Glutamatergic neuron (in vitro differentiated cells): ENCODE measurements at regions not wholly inside any gene's neighbourhood (a gene's known extent, or its start where the extent isn't known, plus 50 kb on each side); places are given as distances from the start of the nearest gene placed in this dataset.
A peak's percentile ranks its signal among the peaks of the same experiment; 100 is the strongest.

Experiments used
- DNase-seq: peaks from one replicate; pipeline ENCODE4 v3.0.0; 2022
- H3K27ac Mint-ChIP-seq: one replicate; pipeline ENCODE4 v1.8.0; 2020; ENCODE audit warnings: mild to moderate bottlenecking, mixed read lengths, inconsistent platforms; ENCODE audit not compliant: unreplicated experiment
- H3K27me3 Mint-ChIP-seq: one replicate; pipeline ENCODE4 v1.8.0; 2020; ENCODE audit warnings: mild to moderate bottlenecking, moderate library complexity, mixed read lengths, inconsistent platforms; ENCODE audit not compliant: unreplicated experiment
- H3K36me3 Mint-ChIP-seq: one replicate; pipeline ENCODE4 v1.8.0; 2020; ENCODE audit warnings: mild to moderate bottlenecking, mixed read lengths, inconsistent platforms; ENCODE audit not compliant: unreplicated experiment
- H3K4me1 Mint-ChIP-seq: one replicate; pipeline ENCODE4 v1.8.0; 2020; ENCODE audit warnings: mild to moderate bottlenecking, low read depth, mixed read lengths, inconsistent platforms; ENCODE audit not compliant: unreplicated experiment
- H3K4me3 Mint-ChIP-seq: one replicate; pipeline ENCODE4 v1.8.0; 2020; ENCODE audit warnings: mild to moderate bottlenecking, mixed read lengths, inconsistent platforms; ENCODE audit not compliant: unreplicated experiment
- H3K9me3 Mint-ChIP-seq: one replicate; pipeline ENCODE4 v1.8.0; 2020; ENCODE audit warnings: mild to moderate bottlenecking, moderate library complexity, mixed read lengths, inconsistent platforms; ENCODE audit not compliant: unreplicated experiment
- TF ChIP-seq, protein P1 (sequence below): fragments of 200-600 bp; sonication (generic); IDR thresholded peaks from one replicate; pipeline ENCODE4 v1.5.0; 2021; ENCODE audit not compliant: partially characterized antibody, unreplicated experiment

GRCh38 chr16:73912281-73912680, 384.3 kb upstream of the PSMD7 start:
- Mint-ChIP-seq H3K36me3 (no peaks in the 10 kb centered on the region), H3K27ac (no peak overlapping the region), H3K9me3 (no peaks in the 10 kb centered on the region), H3K4me3 (no peak overlapping the region), H3K4me1 (peaks cover 13% of the 10 kb centered on the region), H3K27me3 (no peaks in the 10 kb centered on the region)
- TF ChIP-seq, protein P1, sequence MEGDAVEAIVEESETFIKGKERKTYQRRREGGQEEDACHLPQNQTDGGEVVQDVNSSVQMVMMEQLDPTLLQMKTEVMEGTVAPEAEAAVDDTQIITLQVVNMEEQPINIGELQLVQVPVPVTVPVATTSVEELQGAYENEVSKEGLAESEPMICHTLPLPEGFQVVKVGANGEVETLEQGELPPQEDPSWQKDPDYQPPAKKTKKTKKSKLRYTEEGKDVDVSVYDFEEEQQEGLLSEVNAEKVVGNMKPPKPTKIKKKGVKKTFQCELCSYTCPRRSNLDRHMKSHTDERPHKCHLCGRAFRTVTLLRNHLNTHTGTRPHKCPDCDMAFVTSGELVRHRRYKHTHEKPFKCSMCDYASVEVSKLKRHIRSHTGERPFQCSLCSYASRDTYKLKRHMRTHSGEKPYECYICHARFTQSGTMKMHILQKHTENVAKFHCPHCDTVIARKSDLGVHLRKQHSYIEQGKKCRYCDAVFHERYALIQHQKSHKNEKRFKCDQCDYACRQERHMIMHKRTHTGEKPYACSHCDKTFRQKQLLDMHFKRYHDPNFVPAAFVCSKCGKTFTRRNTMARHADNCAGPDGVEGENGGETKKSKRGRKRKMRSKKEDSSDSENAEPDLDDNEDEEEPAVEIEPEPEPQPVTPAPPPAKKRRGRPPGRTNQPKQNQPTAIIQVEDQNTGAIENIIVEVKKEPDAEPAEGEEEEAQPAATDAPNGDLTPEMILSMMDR, result no peak
- no peak for DNase-seq

DNA sequence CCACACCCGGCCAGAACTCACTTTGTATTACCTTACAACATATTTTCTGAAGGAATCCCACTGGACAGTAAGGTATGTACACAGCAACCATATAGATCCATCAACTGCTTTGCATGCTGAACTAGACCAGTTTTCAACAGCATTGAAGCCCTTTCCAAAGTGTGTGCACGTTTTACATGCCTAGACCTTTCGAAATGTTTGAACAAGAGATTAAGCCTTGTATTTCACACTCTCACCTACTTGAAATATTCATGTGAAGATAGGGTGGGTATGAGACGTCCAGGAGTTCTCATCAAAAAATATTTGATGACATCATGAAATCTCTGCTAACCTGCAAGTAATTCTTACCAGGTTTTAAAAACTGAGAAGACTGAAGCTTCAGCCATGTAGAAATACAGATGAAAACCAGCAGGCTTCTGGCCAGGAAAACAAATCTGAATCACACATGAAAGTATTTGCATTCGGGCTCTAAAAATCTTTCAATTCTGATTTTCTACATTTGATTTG, 387.0 kb upstream of the PSMD7 start:
- H3K4me1 Mint-ChIP-seq, result no peaks in the 10 kb centered on the region
- H3K9me3 Mint-ChIP-seq, result no peaks in the 10 kb centered on the region
- no peaks in the 10 kb centered on the region for H3K27me3 Mint-ChIP-seq
- no peaks in the 10 kb centered on the region for H3K36me3 Mint-ChIP-seq
- no peak overlapping the region for H3K27ac Mint-ChIP-seq
- TF ChIP-seq, protein P1, result no peak
- DNase-seq, result no peak
- no peak overlapping the region for H3K4me3 Mint-ChIP-seq

GRCh38 chr16:73891129-73891542, 405.5 kb upstream of the PSMD7 start:
- Mint-ChIP-seq H3K4me3 (peak overlapping the region; percentile 70), H3K27me3 (peaks cover 3% of the 10 kb centered on the region), H3K36me3 (no peaks in the 10 kb centered on the region), H3K9me3 (peaks cover 6% of the 10 kb centered on the region), H3K27ac (peak overlapping the region; percentile 77), H3K4me1 (peaks cover 55% of the 10 kb centered on the region)
- peak; percentile 33 for DNase-seq
- TF ChIP-seq, protein P1, result no peak

DNA sequence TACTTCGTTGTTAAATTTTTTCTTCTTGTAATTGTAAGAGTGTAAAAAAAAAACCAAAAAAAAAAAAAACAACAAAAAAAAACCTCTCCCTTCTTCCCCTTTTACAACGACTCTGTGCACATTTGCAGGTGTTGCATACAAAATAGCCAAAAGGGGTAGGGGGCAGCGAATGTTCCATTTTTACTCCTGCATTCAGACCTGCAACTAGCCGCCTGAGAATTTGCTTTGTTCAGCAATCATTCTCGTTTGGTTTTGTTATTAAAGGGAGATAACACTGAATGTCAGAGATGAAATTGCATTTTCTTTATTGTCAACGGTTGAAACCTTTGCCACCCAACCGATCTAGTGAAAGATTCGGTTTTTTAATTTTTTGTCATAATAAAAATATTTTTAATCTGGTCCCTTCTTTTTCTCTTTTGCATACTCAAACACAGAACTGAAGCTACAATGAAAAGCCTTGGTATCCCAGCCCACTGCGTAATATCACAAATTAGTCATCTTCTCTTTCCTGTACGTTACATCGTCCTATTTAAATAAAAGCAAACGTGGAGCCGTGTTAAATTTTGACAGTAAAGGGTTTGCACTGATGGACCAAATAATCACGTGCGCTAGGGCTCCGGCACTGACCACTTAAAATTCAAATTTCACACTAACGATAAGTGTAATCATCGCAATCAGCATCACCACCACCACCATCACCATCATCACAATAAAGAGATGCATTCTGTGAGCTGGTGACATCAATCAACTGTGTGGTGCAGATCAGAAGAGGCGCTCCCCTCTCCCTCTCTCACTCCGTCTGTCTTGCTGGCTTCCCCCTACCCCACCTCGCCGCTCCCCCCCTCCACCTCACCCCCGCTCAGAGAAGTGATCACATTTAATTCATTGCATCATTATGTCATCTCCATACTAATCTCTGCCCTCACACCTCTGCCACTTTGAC, 406.2 kb upstream of the PSMD7 start:
- peaks cover 6% of the 10 kb centered on the region for H3K9me3 Mint-ChIP-seq
- peak overlapping the region; percentile 77 for H3K27ac Mint-ChIP-seq
- H3K27me3 Mint-ChIP-seq, result peaks cover 3% of the 10 kb centered on the region
- TF ChIP-seq, protein P1, result no peak
- no peaks in the 10 kb centered on the region for H3K36me3 Mint-ChIP-seq
- DNase-seq, result no peak
- H3K4me1 Mint-ChIP-seq, result peaks cover 58% of the 10 kb centered on the region
- H3K4me3 Mint-ChIP-seq, result peak overlapping the region; percentile 70
